Liver (tissue), 3 donors: ENCODE measurements at regions not wholly inside any gene's neighbourhood (a gene's known extent, or its start where the extent isn't known, plus 50 kb on each side); places are given as distances from the start of the nearest gene placed in this dataset.

Source experiments
- ATF3 ChIP-seq: IDR thresholded peaks from 2 replicates; pipeline ENCODE4 v1.6.1; 2016; ENCODE audit warnings: antibody characterized with exemption
- CTCF ChIP-seq: fragments of 150-350 bp; IDR thresholded peaks from 2 replicates; pipeline ENCODE4 v1.5.1; 2017; ENCODE audit warnings: improper control_type of control experiment, low read depth, low read length; ENCODE audit not compliant: missing input control
- EGR1 ChIP-seq, 2 donors: IDR thresholded peaks; 2 replicates each; pipeline ENCODE4 v1.6.1; 2016 to 2018; ENCODE audit warnings: antibody characterized with exemption in 2 of 2, low read depth in 2 of 2
- FOXA1 ChIP-seq: IDR thresholded peaks from 2 replicates; pipeline ENCODE4 v1.6.1; 2016; ENCODE audit warnings: antibody characterized with exemption
- GABPA ChIP-seq, 2 donors: IDR thresholded peaks in 1 of 2; conservative IDR thresholded peaks in 1 of 2; 2 replicates each; pipeline ENCODE4 v1.6.1; 2016; ENCODE audit warnings: antibody characterized with exemption in 2 of 2, mild to moderate bottlenecking in 1 of 2, moderate library complexity in 1 of 2
- NR2F2 ChIP-seq: IDR thresholded peaks from 2 replicates; pipeline ENCODE4 v1.6.1; 2016; ENCODE audit warnings: antibody characterized with exemption
- RAD21 ChIP-seq, 2 donors: IDR thresholded peaks; 2 replicates each; pipeline ENCODE4 v1.6.1; 2016; ENCODE audit warnings: antibody characterized with exemption in 2 of 2, mild to moderate bottlenecking in 2 of 2
- SP1 ChIP-seq: IDR thresholded peaks from 2 replicates; pipeline ENCODE4 v1.6.1; 2018; ENCODE audit warnings: antibody characterized with exemption, mild to moderate bottlenecking
- TAF1 ChIP-seq: conservative IDR thresholded peaks from 2 replicates; pipeline ENCODE4 v1.6.1; 2016; ENCODE audit warnings: antibody characterized with exemption, mild to moderate bottlenecking
- YY1 ChIP-seq: IDR thresholded peaks from 2 replicates; pipeline ENCODE4 v1.6.1; 2016; ENCODE audit warnings: antibody characterized with exemption, mild to moderate bottlenecking
- TF ChIP-seq, protein P1 (sequence below): IDR thresholded peaks from 2 replicates; pipeline ENCODE4 v1.6.1; 2016; ENCODE audit warnings: antibody characterized with exemption, mild to moderate bottlenecking
- TF ChIP-seq, protein P2 (sequence below): IDR thresholded peaks from 2 replicates; pipeline ENCODE4 v1.6.1; 2016; ENCODE audit warnings: antibody characterized with exemption
- TF ChIP-seq, protein P3 (sequence below): IDR thresholded peaks from 2 replicates; pipeline ENCODE4 v1.6.1; 2016; ENCODE audit warnings: antibody characterized with exemption
- donor health status: healthy.
- donor health status: healthy.

DNA sequence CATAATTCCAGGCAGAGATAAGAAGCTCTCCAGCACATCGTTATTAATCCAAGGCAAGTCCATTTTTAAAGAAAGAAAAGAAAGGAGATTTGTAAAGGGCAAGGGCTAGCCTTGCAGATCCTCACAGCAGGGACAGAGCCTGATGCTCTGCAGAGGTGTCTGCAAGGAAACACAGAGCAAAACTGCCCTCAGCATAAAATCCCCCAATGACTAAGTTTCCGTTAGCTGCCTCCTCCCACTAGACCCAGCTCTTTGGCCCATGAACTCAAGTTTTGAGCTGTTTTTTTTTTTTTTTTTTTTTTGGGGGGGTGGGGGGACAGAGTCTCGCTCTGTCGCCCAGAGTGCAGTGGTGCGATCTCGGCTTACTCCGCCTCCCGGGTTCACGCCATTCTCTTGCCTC is 300.7 kb downstream of the MTERF1 start:
- TF ChIP-seq CTCF (no peak), GABPA (IDR thresholded peaks at IDR 0.05 in 1 of 2, conservative IDR thresholded peaks at IDR 0.05 in 1 of 2) (no peak), NR2F2 (no peak), TAF1 (no peak), SP1 (no peak), ATF3 (no peak), EGR1 (IDR thresholded peaks at IDR 0.05; ENCODE audit: low read depth in 2 of 2) (no peak), YY1 (no peak), FOXA1 (no peak), RAD21 (IDR thresholded peaks at IDR 0.05) (no peak)
- TF ChIP-seq, protein P1, sequence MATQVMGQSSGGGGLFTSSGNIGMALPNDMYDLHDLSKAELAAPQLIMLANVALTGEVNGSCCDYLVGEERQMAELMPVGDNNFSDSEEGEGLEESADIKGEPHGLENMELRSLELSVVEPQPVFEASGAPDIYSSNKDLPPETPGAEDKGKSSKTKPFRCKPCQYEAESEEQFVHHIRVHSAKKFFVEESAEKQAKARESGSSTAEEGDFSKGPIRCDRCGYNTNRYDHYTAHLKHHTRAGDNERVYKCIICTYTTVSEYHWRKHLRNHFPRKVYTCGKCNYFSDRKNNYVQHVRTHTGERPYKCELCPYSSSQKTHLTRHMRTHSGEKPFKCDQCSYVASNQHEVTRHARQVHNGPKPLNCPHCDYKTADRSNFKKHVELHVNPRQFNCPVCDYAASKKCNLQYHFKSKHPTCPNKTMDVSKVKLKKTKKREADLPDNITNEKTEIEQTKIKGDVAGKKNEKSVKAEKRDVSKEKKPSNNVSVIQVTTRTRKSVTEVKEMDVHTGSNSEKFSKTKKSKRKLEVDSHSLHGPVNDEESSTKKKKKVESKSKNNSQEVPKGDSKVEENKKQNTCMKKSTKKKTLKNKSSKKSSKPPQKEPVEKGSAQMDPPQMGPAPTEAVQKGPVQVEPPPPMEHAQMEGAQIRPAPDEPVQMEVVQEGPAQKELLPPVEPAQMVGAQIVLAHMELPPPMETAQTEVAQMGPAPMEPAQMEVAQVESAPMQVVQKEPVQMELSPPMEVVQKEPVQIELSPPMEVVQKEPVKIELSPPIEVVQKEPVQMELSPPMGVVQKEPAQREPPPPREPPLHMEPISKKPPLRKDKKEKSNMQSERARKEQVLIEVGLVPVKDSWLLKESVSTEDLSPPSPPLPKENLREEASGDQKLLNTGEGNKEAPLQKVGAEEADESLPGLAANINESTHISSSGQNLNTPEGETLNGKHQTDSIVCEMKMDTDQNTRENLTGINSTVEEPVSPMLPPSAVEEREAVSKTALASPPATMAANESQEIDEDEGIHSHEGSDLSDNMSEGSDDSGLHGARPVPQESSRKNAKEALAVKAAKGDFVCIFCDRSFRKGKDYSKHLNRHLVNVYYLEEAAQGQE, result no peak
- TF ChIP-seq, protein P2, sequence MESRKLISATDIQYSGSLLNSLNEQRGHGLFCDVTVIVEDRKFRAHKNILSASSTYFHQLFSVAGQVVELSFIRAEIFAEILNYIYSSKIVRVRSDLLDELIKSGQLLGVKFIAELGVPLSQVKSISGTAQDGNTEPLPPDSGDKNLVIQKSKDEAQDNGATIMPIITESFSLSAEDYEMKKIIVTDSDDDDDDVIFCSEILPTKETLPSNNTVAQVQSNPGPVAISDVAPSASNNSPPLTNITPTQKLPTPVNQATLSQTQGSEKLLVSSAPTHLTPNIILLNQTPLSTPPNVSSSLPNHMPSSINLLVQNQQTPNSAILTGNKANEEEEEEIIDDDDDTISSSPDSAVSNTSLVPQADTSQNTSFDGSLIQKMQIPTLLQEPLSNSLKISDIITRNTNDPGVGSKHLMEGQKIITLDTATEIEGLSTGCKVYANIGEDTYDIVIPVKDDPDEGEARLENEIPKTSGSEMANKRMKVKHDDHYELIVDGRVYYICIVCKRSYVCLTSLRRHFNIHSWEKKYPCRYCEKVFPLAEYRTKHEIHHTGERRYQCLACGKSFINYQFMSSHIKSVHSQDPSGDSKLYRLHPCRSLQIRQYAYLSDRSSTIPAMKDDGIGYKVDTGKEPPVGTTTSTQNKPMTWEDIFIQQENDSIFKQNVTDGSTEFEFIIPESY, result no peak
- TF ChIP-seq, protein P3, sequence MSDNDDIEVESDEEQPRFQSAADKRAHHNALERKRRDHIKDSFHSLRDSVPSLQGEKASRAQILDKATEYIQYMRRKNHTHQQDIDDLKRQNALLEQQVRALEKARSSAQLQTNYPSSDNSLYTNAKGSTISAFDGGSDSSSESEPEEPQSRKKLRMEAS, result no peak
